ENCODE measurements at regions not wholly inside any gene's neighbourhood (a gene's known extent, or its start where the extent isn't known, plus 50 kb on each side); places are given as distances from the start of the nearest gene placed in this dataset.
"Not testable (repeated sequence)": the region's sequence is repeated elsewhere in the genome, so short reads cannot be mapped to it uniquely, and the experiment has no call there.

DNA sequence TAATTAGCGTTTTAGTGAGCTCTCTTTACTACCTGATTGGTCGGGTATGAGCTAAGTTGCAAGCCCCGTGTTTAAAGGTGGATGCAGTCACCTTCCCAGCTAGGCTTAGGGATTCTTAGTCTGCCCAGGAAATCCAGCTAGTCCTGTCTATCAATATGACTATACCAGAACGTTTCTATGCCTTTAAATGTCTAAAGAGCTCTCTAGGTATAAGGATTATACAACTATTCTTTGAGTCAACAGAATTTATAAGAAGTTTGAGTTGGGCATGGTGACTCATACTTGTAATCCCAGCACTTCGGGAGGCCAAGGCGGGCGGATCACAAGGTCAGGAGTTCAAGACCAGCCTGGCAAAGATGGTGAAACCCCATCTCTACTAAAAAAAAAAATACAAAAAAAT, 74.7 kb downstream of the OTUD1 start:
- not testable (repeated sequence) for TF ChIP-seq ZNF830 (tag by site-specific recombination; IDR thresholded peaks at IDR 0.05; ENCODE audit: low read depth); ZNF433 (tag by site-specific recombination; IDR thresholded peaks at IDR 0.05; ENCODE audit: low read depth); KLF16 (tag by site-specific recombination; IDR thresholded peaks at IDR 0.05); ZNF121 (tag by site-specific recombination; IDR thresholded peaks at IDR 0.05); ZNF560 (tag by site-specific recombination; IDR thresholded peaks at IDR 0.05; ENCODE audit: borderline replicate concordance); ZNF677 (tag by site-specific recombination; IDR thresholded peaks at IDR 0.05); ZBTB1 (tag by site-specific recombination; IDR thresholded peaks at IDR 0.05); ZBTB17 (tag by site-specific recombination; IDR thresholded peaks at IDR 0.05); ZNF335 (tag by site-specific recombination; conservative IDR thresholded peaks at IDR 0.05)
- TF ChIP-seq, protein P1, sequence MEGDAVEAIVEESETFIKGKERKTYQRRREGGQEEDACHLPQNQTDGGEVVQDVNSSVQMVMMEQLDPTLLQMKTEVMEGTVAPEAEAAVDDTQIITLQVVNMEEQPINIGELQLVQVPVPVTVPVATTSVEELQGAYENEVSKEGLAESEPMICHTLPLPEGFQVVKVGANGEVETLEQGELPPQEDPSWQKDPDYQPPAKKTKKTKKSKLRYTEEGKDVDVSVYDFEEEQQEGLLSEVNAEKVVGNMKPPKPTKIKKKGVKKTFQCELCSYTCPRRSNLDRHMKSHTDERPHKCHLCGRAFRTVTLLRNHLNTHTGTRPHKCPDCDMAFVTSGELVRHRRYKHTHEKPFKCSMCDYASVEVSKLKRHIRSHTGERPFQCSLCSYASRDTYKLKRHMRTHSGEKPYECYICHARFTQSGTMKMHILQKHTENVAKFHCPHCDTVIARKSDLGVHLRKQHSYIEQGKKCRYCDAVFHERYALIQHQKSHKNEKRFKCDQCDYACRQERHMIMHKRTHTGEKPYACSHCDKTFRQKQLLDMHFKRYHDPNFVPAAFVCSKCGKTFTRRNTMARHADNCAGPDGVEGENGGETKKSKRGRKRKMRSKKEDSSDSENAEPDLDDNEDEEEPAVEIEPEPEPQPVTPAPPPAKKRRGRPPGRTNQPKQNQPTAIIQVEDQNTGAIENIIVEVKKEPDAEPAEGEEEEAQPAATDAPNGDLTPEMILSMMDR (tag by site-specific recombination; IDR thresholded peaks at IDR 0.05), result not testable (repeated sequence)

Data from HEK293 (cell line).